MM.1S (cell line): ENCODE measurements at regions not wholly inside any gene's neighbourhood (a gene's known extent, or its start where the extent isn't known, plus 50 kb on each side); places are given as distances from the start of the nearest gene placed in this dataset.
A peak's percentile ranks its signal among the peaks of the same experiment; 100 is the strongest.

Source experiments
- DNase-seq: peaks from one replicate; pipeline ENCODE4 v3.0.0-alpha.2; 2015
- H2AFZ ChIP-seq: fragments of 300-600 bp; sonication (generic); 2 replicates; pipeline ENCODE4 v1.6.0; 2016; ENCODE audit warnings: antibody characterized with exemption, low read length
- H3F3A ChIP-seq: fragments of 300-600 bp; sonication (generic); 2 replicates; pipeline ENCODE4 v1.6.1; 2016; ENCODE audit warnings: mild to moderate bottlenecking, antibody characterized with exemption, low read length, moderate library complexity, mixed read lengths; ENCODE audit not compliant: insufficient read depth
- H3K27ac ChIP-seq: fragments of 300-600 bp; sonication (generic); 2 replicates; pipeline ENCODE4 v1.5.1; 2016; ENCODE audit warnings: mild to moderate bottlenecking, low read length
- H3K27me3 ChIP-seq: fragments of 300-600 bp; sonication (generic); replicated peaks from 2 replicates; pipeline ENCODE4 v1.6.0; 2016; ENCODE audit warnings: low read length; ENCODE audit not compliant: insufficient read depth
- H3K36me3 ChIP-seq: fragments of 300-600 bp; sonication (generic); replicated peaks from 2 replicates; pipeline ENCODE4 v1.6.1; 2016; ENCODE audit warnings: mild to moderate bottlenecking, low read length, mixed read lengths; ENCODE audit not compliant: insufficient read depth
- H3K4me1 ChIP-seq: fragments of 300-600 bp; sonication (generic); 2 replicates; pipeline ENCODE4 v1.6.1; 2016; ENCODE audit warnings: low read length, mixed read lengths
- H3K4me2 ChIP-seq: fragments of 300-600 bp; sonication (generic); 2 replicates; pipeline ENCODE4 v1.6.0; 2016; ENCODE audit warnings: low read depth, low read length
- H3K4me3 ChIP-seq: fragments of 300-600 bp; sonication (generic); 2 replicates; pipeline ENCODE4 v1.5.1; 2016; ENCODE audit warnings: low read length, mixed read lengths
- H3K79me2 ChIP-seq: fragments of 300-600 bp; sonication (generic); 2 replicates; pipeline ENCODE4 v1.6.1; 2016; ENCODE audit warnings: mixed run types, low read length, mixed read lengths
- H3K9ac ChIP-seq: fragments of 300-600 bp; sonication (generic); 2 replicates; pipeline ENCODE4 v1.6.1; 2016; ENCODE audit warnings: low read length, mixed read lengths
- H3K9me2 ChIP-seq: fragments of 300-600 bp; sonication (generic); replicated peaks from 2 replicates; pipeline ENCODE4 v1.6.1; 2016; ENCODE audit warnings: mild to moderate bottlenecking, low read length, mixed read lengths; ENCODE audit not compliant: insufficient read depth
- H3K9me3 ChIP-seq: fragments of 300-600 bp; sonication (generic); replicated peaks from 2 replicates; pipeline ENCODE4 v1.6.1; 2016; ENCODE audit warnings: mild to moderate bottlenecking, low read length, mixed read lengths; ENCODE audit not compliant: insufficient read depth
- H4K20me1 ChIP-seq: fragments of 300-600 bp; sonication (generic); 2 replicates; pipeline ENCODE4 v1.6.1; 2016; ENCODE audit warnings: mild to moderate bottlenecking, low read length, moderate library complexity, mixed read lengths; ENCODE audit not compliant: insufficient read depth
- CTCF ChIP-seq: fragments of 300-600 bp; sonication (generic); IDR thresholded peaks from 2 replicates; pipeline ENCODE4 v1.5.1; 2016; ENCODE audit warnings: antibody characterized with exemption, low read length, mixed read lengths
- EZH2 ChIP-seq: fragments of 300-600 bp; sonication (generic); optimal IDR thresholded peaks from 2 replicates; pipeline ENCODE3; 2017; ENCODE audit warnings: low read depth, mild to moderate bottlenecking, antibody characterized with exemption, low read length, mixed read lengths
- EZH2phosphoT487 ChIP-seq: fragments of 300-600 bp; sonication (generic); IDR thresholded peaks from 2 replicates; pipeline ENCODE4 v1.6.1; 2018; ENCODE audit warnings: antibody characterized with exemption, low read length

DNA sequence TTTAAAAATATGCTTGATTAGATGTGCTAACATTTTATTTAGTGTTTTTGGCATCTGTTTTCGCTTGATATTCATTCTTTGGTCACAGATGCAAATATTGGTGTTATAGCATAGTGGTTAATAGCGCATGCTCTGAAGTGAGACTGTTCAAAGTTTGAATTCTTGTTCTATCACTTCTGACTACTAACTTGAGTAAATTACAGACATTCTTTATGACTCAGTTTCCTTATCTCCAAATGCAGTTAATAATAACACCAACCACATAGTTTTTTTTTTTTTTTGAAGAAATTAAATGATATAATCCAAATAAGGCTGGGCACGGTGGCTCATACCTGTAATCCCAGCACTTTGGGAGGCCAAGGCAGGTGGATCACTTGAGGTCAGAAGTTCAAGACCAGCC lies 81.0 kb downstream of the TMX1 start:
- Histone ChIP-seq H3K27ac (no peak overlapping the region), H3K36me3 (no peaks in the 10 kb centered on the region), H3K27me3 (no peaks in the 10 kb centered on the region), H3K9me3 (no peaks in the 10 kb centered on the region), H4K20me1 (no peaks in the 10 kb centered on the region), H3K9me2 (no peaks in the 10 kb centered on the region), H3K9ac (no peak overlapping the region), H2AFZ (no peak overlapping the region), H3K79me2 (no peaks in the 10 kb centered on the region), H3F3A (no peaks in the 10 kb centered on the region), H3K4me2 (no peak overlapping the region), H3K4me1 (no peaks in the 10 kb centered on the region), H3K4me3 (no peak overlapping the region)
- TF ChIP-seq EZH2phosphoT487 (no peak), EZH2 (no peak), CTCF (no peak)
- no peak for DNase-seq

GRCh38 chr14:51323492-51323891 lies 83.4 kb downstream of the TMX1 start:
- Histone ChIP-seq H3K36me3 (no peaks in the 10 kb centered on the region), H3K4me1 (peaks cover 4% of the 10 kb centered on the region; the same call in 1 of the 2 replicates), H3F3A (no peaks in the 10 kb centered on the region), H4K20me1 (no peaks in the 10 kb centered on the region), H3K27ac (no peak overlapping the region), H3K27me3 (no peaks in the 10 kb centered on the region), H3K9me2 (no peaks in the 10 kb centered on the region), H3K9ac (no peak overlapping the region), H3K79me2 (no peaks in the 10 kb centered on the region), H3K4me2 (no peak overlapping the region), H3K9me3 (no peaks in the 10 kb centered on the region), H3K4me3 (no peak overlapping the region), H2AFZ (no peak overlapping the region)
- no peak for DNase-seq
- TF ChIP-seq CTCF (no peak), EZH2phosphoT487 (no peak), EZH2 (no peak)

DNA sequence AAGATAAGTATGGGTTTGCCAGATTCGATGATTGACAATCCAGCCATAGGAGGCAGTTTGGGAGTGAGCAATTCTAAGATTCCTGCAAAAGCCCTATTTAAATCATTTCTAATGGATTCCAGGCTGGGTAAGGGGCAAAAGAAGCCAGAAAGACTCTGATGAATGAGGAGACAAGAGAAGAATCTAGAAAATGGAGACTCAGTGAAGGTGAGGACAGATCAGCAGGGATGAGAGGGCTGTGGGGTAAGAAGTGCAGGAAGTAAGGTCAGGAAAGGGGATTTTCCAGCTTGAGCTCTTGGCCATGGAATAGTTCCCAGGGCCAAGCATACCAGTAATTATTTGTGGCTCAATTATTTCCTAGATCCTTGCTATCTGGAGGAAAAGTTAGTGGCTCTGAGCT lies 87.3 kb downstream of the TMX1 start:
- peaks cover 4% of the 10 kb centered on the region; the same call in 1 of the 2 replicates for H3K4me1 ChIP-seq
- no peaks in the 10 kb centered on the region for H4K20me1 ChIP-seq
- no peak overlapping the region for H3K4me3 ChIP-seq
- no peaks in the 10 kb centered on the region for H3F3A ChIP-seq
- H3K4me2 ChIP-seq, result peak overlapping the region; percentile 47
- H3K27ac ChIP-seq, result no peak overlapping the region
- no peaks in the 10 kb centered on the region for H3K79me2 ChIP-seq
- H3K36me3 ChIP-seq, result no peaks in the 10 kb centered on the region
- H3K9me3 ChIP-seq, result no peaks in the 10 kb centered on the region
- TF ChIP-seq CTCF (no peak), EZH2phosphoT487 (no peak), EZH2 (no peak)
- no peaks in the 10 kb centered on the region for H3K27me3 ChIP-seq
- H3K9ac ChIP-seq, result no peak overlapping the region
- DNase-seq, result no peak
- H3K9me2 ChIP-seq, result no peaks in the 10 kb centered on the region
- no peak overlapping the region for H2AFZ ChIP-seq
